BLaER1 (cell line): ENCODE measurements at regions not wholly inside any gene's neighbourhood (a gene's known extent, or its start where the extent isn't known, plus 50 kb on each side); places are given as distances from the start of the nearest gene placed in this dataset.
"Not testable (repeated sequence)": the region's sequence is repeated elsewhere in the genome, so short reads cannot be mapped to it uniquely, and the experiment has no call there.

Source experiments
- H3K27ac ChIP-seq: shearing (Covaris generic); formaldehyde crosslinking; 2 replicates; pipeline ENCODE4 v1.8.1; 2022
- H3K27me3 ChIP-seq: shearing (Covaris generic); formaldehyde crosslinking; 2 replicates; pipeline ENCODE4 v1.8.1; 2022
- H3K36me3 ChIP-seq: shearing (Covaris generic); formaldehyde crosslinking; 2 replicates; pipeline ENCODE4 v1.8.1; 2022
- H3K4me1 ChIP-seq: shearing (Covaris generic); formaldehyde crosslinking; 2 replicates; pipeline ENCODE4 v1.8.1; 2022
- H3K4me2 ChIP-seq: shearing (Covaris generic); formaldehyde crosslinking; 2 replicates; pipeline ENCODE4 v1.8.1; 2022
- H3K4me3 ChIP-seq: shearing (Covaris generic); formaldehyde crosslinking; 2 replicates; pipeline ENCODE4 v1.8.1; 2022
- H3K9ac ChIP-seq: shearing (Covaris generic); formaldehyde crosslinking; 2 replicates; pipeline ENCODE4 v1.8.1; 2022
- H3K9me3 ChIP-seq: shearing (Covaris generic); formaldehyde crosslinking; 2 replicates; pipeline ENCODE4 v1.8.1; 2022
- H4K20me1 ChIP-seq: shearing (Covaris generic); formaldehyde crosslinking; 2 replicates; pipeline ENCODE4 v1.8.1; 2022
- Cebpa-rat ChIP-seq: shearing (Covaris generic); IDR thresholded peaks from 2 replicates; pipeline ENCODE4 v1.8.1; 2022

DNA sequence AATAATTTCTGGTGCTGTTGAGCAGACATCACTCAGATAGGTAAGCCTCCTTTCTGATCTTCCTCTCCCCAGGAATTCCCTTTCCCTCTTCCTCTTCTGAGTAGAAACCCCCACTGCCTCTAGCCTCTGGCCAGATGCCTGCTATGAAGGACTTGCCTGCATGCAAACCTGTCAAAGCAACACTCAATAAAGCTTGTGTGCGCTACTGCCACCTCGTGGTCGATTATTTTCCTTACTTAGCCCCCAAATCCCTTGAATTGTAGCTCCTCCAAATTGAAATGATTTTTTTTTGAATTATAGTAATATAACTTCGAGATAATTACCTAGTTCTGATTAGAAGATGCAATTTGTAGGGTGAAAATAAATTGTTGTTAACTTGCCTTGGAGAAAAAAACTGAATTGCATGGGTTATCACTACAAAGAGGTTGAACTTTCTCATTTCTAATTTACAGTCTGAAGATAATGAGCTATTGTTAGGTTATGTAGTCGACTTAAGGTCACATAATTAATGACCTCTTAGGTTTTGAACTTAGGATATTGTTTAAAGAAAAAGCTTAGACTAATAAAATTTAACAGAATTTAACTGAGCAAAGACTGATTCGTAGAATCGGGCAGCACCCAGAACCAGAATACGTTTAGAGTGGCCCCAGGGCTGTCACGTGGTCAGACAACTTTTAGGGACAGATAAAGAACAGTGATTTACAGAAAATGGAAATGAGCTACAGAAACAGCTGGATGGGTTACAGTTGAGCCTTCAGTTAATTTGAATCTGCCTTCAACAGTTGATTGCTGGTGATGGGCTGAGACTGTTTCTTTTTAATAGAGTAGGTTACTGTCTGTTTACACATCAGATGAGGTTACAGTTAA, 269.3 kb downstream of the ARPP21 start:
- no peak for TF ChIP-seq Cebpa-rat
- H3K27ac ChIP-seq, result no peak overlapping the region
- no peaks in the 10 kb centered on the region for H3K27me3 ChIP-seq
- no peaks in the 10 kb centered on the region for H4K20me1 ChIP-seq
- H3K4me2 ChIP-seq, result no peak overlapping the region
- no peak overlapping the region for H3K4me3 ChIP-seq
- H3K9me3 ChIP-seq, result no peaks in the 10 kb centered on the region
- H3K36me3 ChIP-seq, result no peaks in the 10 kb centered on the region
- H3K9ac ChIP-seq, result no peak overlapping the region
- H3K4me1 ChIP-seq, result no peaks in the 10 kb centered on the region

DNA sequence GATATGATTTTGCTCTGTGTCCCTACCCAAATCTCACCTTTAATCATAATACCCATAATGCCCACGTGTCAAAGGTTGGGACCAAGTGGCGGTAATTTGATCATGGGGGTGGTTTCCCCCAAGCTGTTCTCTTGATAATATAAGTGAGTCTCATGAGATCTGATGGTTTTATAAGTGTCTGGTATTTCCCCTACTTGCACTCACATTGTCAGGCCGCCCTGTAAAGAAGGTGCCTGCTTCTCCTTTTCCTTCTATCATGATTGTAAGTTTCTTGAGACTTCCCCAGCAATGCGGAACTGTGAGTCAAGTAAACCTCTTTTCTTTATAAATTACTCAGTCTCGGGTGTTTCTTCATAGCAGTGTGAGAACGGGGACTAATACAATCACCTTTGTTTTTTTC, 279.8 kb downstream of the ARPP21 start:
- Histone ChIP-seq H3K36me3 (no peaks in the 10 kb centered on the region), H3K4me3 (no peak overlapping the region), H3K9ac (no peak overlapping the region), H3K4me2 (no peak overlapping the region), H3K27me3 (no peaks in the 10 kb centered on the region), H4K20me1 (no peaks in the 10 kb centered on the region), H3K27ac (no peak overlapping the region), H3K4me1 (no peaks in the 10 kb centered on the region), H3K9me3 (peaks cover 20% of the 10 kb centered on the region)
- TF ChIP-seq Cebpa-rat, result no peak

DNA sequence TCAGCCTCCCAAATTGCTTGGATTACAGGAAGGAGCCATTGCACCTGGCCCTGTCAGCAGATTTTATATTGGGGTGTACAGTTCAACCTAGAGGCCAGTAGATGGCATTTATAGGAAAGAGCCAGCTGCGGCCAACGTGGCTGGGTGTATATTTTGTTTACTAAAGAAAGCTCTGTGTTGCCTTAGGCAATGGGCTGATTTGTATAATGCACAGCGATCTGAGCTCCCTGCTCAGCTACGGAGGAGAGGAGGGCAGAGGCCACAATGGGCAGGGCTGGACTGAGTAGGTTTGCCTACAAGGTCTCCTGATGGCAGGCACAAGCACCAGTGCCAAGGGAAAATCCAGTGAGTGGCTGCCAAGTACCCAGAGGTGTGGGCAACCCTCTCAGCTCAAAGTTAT, 282.4 kb downstream of the ARPP21 start:
- no peak overlapping the region for H3K4me2 ChIP-seq
- H3K4me3 ChIP-seq, result no peak overlapping the region
- no peaks in the 10 kb centered on the region for H3K27me3 ChIP-seq
- no peak for TF ChIP-seq Cebpa-rat
- no peaks in the 10 kb centered on the region for H4K20me1 ChIP-seq
- H3K9me3 ChIP-seq, result peaks cover 20% of the 10 kb centered on the region
- H3K4me1 ChIP-seq, result no peaks in the 10 kb centered on the region
- H3K36me3 ChIP-seq, result no peaks in the 10 kb centered on the region
- H3K27ac ChIP-seq, result no peak overlapping the region
- H3K9ac ChIP-seq, result no peak overlapping the region

DNA sequence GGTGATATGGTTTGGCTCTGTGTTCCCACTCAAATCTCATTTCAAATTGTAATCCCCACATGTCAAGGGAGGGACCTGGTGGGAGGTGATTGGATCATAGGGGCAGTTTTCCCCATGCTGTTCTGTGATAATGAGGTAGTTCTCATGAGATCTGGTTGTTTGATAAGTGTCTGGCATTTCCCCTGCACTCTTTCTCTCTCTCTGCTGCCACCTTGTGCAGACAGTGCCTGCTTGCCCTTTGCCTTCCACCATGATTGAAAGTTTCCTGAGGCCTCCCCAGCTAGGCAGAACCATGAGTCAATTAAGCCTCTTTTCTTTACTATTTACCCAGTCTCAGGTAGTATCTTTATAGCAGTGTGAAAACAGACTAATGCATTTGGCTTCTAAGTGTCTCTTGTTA, 284.7 kb downstream of the ARPP21 start:
- H3K36me3 ChIP-seq, H4K20me1 ChIP-seq, H3K27ac ChIP-seq, H3K9ac ChIP-seq, H3K4me3 ChIP-seq, H3K4me2 ChIP-seq, H3K4me1 ChIP-seq, H3K27me3 ChIP-seq: not testable (repeated sequence)
- peaks cover 20% of the 10 kb centered on the region for H3K9me3 ChIP-seq

DNA sequence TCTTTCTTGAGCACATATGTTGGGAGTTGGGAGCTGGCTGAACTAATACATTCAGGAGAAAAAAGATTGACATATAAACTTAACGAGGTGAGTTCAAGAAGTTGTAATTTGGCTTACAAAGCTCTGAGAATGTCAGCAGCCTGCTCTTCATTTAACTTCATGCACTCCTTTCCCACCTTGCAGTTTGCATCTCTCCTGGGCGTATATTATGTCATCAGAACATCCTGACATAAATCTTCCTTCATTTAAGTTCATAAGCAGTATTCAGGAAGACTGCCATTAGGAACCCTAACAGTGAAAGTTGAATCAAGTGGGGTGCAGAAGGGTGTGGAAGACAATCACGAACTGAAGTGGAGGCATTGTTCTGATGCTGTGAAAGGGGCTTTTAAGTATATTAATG, 288.1 kb downstream of the ARPP21 start:
- H3K27me3 ChIP-seq, result no peaks in the 10 kb centered on the region
- H3K27ac ChIP-seq, result no peak overlapping the region
- no peak overlapping the region for H3K9ac ChIP-seq
- no peaks in the 10 kb centered on the region for H4K20me1 ChIP-seq
- H3K4me3 ChIP-seq, result no peak overlapping the region
- no peaks in the 10 kb centered on the region for H3K9me3 ChIP-seq
- no peak overlapping the region for H3K4me2 ChIP-seq
- no peak for TF ChIP-seq Cebpa-rat
- no peaks in the 10 kb centered on the region for H3K36me3 ChIP-seq
- H3K4me1 ChIP-seq, result no peaks in the 10 kb centered on the region

DNA sequence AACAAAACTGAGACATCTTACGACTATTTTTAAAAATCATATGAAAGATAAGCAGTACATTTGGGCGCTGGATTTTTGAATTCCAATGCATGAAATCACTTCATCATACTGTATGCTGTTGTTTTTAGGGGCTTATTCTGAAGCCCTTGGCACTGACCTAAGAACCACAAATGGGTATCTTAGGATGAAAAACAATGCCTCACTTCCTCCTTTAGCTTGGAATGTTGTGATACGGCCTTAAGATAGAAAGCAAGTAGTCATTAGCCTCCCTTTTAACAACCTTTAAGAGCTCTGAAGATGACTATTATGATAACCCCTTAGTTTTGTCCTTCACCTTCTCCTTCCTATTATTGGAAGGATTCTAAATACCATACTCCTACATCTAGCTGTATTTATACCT, 289.8 kb downstream of the ARPP21 start:
- Histone ChIP-seq H3K4me3 (no peak overlapping the region), H3K9ac (no peak overlapping the region), H3K36me3 (no peaks in the 10 kb centered on the region), H3K4me2 (no peak overlapping the region), H3K27ac (no peak overlapping the region), H4K20me1 (no peaks in the 10 kb centered on the region), H3K4me1 (no peaks in the 10 kb centered on the region), H3K9me3 (no peaks in the 10 kb centered on the region), H3K27me3 (no peaks in the 10 kb centered on the region)
- no peak for TF ChIP-seq Cebpa-rat

DNA sequence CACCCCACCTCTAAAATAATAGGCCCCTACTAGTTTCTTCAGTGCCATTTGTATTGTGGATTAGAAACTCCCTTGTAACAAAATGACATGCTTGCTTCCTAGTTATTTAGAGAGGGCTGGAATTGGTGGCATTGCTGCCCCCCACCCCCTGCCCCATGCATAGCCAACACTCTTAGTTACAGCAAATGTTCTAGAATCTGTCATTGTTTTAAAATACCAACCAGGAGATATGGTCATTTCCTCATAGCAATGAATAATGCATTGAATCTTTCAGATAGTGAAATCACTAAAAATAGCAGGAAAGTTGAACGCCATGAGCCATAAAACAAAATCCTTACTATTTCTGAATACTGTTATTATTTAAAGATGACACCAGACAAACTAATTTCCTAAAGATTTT, 292.5 kb downstream of the ARPP21 start:
- Histone ChIP-seq H3K4me1 (no peaks in the 10 kb centered on the region), H3K4me3 (no peak overlapping the region), H3K27me3 (no peaks in the 10 kb centered on the region), H3K36me3 (no peaks in the 10 kb centered on the region), H3K9me3 (no peaks in the 10 kb centered on the region), H4K20me1 (no peaks in the 10 kb centered on the region), H3K9ac (no peak overlapping the region), H3K27ac (no peak overlapping the region), H3K4me2 (no peak overlapping the region)
- no peak for TF ChIP-seq Cebpa-rat

DNA sequence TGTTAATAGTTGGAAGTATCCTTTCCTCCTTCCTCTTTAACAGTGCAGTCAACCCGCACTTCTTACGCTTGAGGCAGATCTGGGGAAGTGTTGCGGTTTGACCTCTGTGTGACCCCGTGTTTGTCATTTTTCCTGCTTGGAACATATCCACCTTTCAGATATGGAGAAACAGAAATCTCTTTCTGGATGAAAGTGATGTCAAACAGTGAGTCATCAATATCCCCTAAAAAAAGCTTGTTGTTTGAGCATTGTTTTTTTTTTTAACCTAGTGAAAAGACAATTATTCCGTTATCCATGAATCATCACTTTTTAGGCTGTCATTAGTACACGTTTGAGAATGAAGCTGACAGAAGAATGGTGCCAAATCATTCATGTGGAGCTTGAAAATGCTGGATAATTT, 293.7 kb downstream of the ARPP21 start:
- no peaks in the 10 kb centered on the region for H3K36me3 ChIP-seq
- H3K27ac ChIP-seq, result no peak overlapping the region
- no peak overlapping the region for H3K4me2 ChIP-seq

DNA sequence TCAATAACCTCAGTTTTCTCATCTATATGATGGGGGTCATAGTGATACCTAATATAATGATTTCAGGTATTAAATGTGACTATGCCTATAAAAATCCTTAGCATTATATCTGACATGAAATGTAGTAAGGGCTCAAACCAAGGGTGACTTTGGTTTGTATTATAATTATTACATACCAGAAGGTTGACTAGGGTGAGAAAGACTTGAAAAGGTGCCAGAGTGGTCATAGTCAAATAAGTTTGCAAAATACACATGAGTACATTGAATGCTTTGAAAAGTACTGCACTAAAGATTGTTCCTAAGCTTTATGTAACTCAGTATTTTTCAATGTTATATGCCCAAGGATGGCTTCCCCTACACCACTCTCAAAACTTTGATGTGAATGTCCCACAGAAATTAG, 297.2 kb downstream of the ARPP21 start:
- Histone ChIP-seq H3K9ac (no peak overlapping the region), H3K27ac (no peak overlapping the region), H3K4me2 (no peak overlapping the region), H3K4me1 (no peaks in the 10 kb centered on the region), H3K27me3 (no peaks in the 10 kb centered on the region), H3K4me3 (no peak overlapping the region), H3K9me3 (no peaks in the 10 kb centered on the region), H3K36me3 (no peaks in the 10 kb centered on the region), H4K20me1 (no peaks in the 10 kb centered on the region)
- TF ChIP-seq Cebpa-rat, result no peak

More for the DNA sequence above, 293.7 kb downstream of the ARPP21 start:
- no peaks in the 10 kb centered on the region for H3K9me3 ChIP-seq
- no peaks in the 10 kb centered on the region for H4K20me1 ChIP-seq
- H3K27me3 ChIP-seq, result no peaks in the 10 kb centered on the region
- TF ChIP-seq Cebpa-rat, result no peak
- H3K9ac ChIP-seq, result no peak overlapping the region
- H3K4me3 ChIP-seq, result no peak overlapping the region
- H3K4me1 ChIP-seq, result no peaks in the 10 kb centered on the region

DNA sequence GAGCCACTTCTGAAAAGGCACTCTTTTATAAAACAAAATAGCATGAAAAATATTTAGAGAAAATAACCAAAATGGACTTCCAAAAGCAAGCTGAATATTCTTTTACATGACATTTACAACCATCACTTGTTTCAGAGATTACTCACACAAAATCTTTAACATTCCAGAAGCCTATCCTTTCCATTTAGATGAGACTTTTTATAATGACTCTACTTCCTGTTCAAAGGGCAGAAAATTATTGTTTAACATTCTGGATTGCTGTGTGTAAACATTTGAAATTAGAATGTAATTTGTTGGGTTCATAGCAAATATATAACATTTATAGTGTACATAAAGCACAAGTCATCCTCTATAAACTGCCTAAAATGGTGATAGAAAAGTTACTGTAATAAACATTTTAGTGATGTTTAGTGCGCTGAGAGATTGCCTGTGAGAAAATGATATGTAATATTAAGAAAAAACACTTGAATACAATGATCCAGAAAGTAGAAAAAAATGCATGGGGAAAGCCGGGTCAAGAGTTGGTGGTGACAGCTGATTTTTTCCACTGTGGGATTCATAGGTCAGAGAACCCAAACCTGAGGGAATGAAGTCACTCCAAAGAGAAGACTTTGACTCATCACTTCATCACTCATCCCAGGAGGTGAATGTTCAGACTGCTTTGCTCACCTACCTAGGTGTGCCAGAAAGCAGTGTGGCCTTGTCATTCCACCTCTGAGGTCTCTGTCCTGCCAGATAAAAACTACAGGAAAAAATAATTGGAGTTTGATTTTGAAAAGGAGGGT, 305.8 kb downstream of the ARPP21 start:
- H3K27ac ChIP-seq, result no peak overlapping the region
- no peaks in the 10 kb centered on the region for H3K27me3 ChIP-seq
- no peaks in the 10 kb centered on the region for H3K36me3 ChIP-seq
- no peaks in the 10 kb centered on the region for H4K20me1 ChIP-seq
- H3K4me2 ChIP-seq, result no peak overlapping the region
- H3K9me3 ChIP-seq, result no peaks in the 10 kb centered on the region
- no peaks in the 10 kb centered on the region for H3K4me1 ChIP-seq
- TF ChIP-seq Cebpa-rat, result no peak
- H3K9ac ChIP-seq, result no peak overlapping the region
- H3K4me3 ChIP-seq, result no peak overlapping the region
